IMR-90 (cell line): ENCODE measurements at regions not wholly inside any gene's neighbourhood (a gene's known extent, or its start where the extent isn't known, plus 50 kb on each side); places are given as distances from the start of the nearest gene placed in this dataset.

ENCODE experiments used
- ATAC-seq: fragments of 200-7000 bp; cut with Tn5 transposase; 2 replicates; pipeline ENCODE4 v1.9.1; 2020; ENCODE audit warnings: low read depth, mild to moderate bottlenecking, moderate library complexity
- BruUV-seq: library from RNA; stranded (reverse); fragments of 400-500 nt; replicated peaks from 2 replicates; lab custom pipeline; 2021; lab: Mats Ljungman, UMichigan
- CTCF ChIA-PET: fragments of 300-600 bp; formaldehyde crosslinking; extraction: SDS; loops from one replicate; lab custom pipeline; 2021; ENCODE audit warnings: antibody characterized with exemption; lab: Yijun Ruan, JAX
- POLR2A ChIA-PET: fragments of 300-600 bp; sonication (Branson Sonifier 250); formaldehyde crosslinking; loops from one replicate; lab custom pipeline; 2022; ENCODE audit warnings: antibody characterized with exemption; ENCODE audit not compliant: unreplicated experiment; lab: Charles Lee
- DNase-seq: peaks from one replicate; pipeline ENCODE4 v3.0.0; 2013
- H2AFZ ChIP-seq: replicated peaks from 2 replicates; pipeline ENCODE3; 2013; ENCODE audit warnings: low read length, mild to moderate bottlenecking; ENCODE audit not compliant: poor library complexity
- H2AK5ac ChIP-seq: 2 replicates; pipeline ENCODE4 v1.6.1; 2013; ENCODE audit warnings: low read depth, low read length, inconsistent platforms
- H2AK9ac ChIP-seq: replicated peaks from 2 replicates; pipeline ENCODE3; 2013; ENCODE audit warnings: mild to moderate bottlenecking, low read depth, low read length, moderate library complexity; ENCODE audit not compliant: poor library complexity
- H2BK120ac ChIP-seq: 2 replicates; pipeline ENCODE4 v1.6.1; 2013; ENCODE audit warnings: low read depth, low read length, inconsistent platforms
- H2BK15ac ChIP-seq: 3 replicates; pipeline ENCODE4 v1.6.1; 2013; ENCODE audit warnings: low read depth, low read length, inconsistent platforms
- H2BK20ac ChIP-seq: 2 replicates; pipeline ENCODE4 v1.6.1; 2013; ENCODE audit warnings: low read depth, mild to moderate bottlenecking, inconsistent platforms, low read length, moderate library complexity
- H2BK5ac ChIP-seq: 2 replicates; pipeline ENCODE4 v1.6.1; 2013; ENCODE audit warnings: mild to moderate bottlenecking, low read depth, low read length, inconsistent platforms; ENCODE audit not compliant: poor library complexity, severe bottlenecking
- H3K14ac ChIP-seq: replicated peaks from 2 replicates; pipeline ENCODE4 v1.6.1; 2013; ENCODE audit warnings: low read depth, low read length, inconsistent platforms
- H3K18ac ChIP-seq: 2 replicates; pipeline ENCODE4 v1.6.1; 2013; ENCODE audit warnings: low read depth, low read length, control low read depth
- H3K23ac ChIP-seq: 2 replicates; pipeline ENCODE4 v1.6.1; 2013; ENCODE audit warnings: low read depth, low read length, inconsistent platforms
- H3K27ac ChIP-seq: 2 replicates; pipeline ENCODE4 v1.5.1; 2013; ENCODE audit warnings: mild to moderate bottlenecking, control low read depth, low read length; ENCODE audit not compliant: insufficient read depth
- H3K27me3 ChIP-seq: 2 replicates; pipeline ENCODE4 v1.6.1; 2013; ENCODE audit warnings: low read length; ENCODE audit not compliant: control insufficient read depth, insufficient read depth
- H3K36me3 ChIP-seq: 2 replicates; pipeline ENCODE4 v1.6.1; 2013; ENCODE audit warnings: low read length, mixed read lengths; ENCODE audit not compliant: control insufficient read depth, insufficient read depth
- H3K4ac ChIP-seq: 2 replicates; pipeline ENCODE4 v1.6.1; 2013; ENCODE audit warnings: low read depth, low read length, inconsistent platforms
- H3K4me1 ChIP-seq: 2 replicates; pipeline ENCODE4 v1.6.1; 2013; ENCODE audit warnings: low read length, mixed read lengths; ENCODE audit not compliant: control insufficient read depth, insufficient read depth
- H3K4me2 ChIP-seq: 2 replicates; pipeline ENCODE4 v1.6.1; 2013; ENCODE audit warnings: low read depth, mild to moderate bottlenecking, control low read depth, low read length, moderate library complexity
- H3K4me3 ChIP-seq: 2 replicates; pipeline ENCODE4 v1.5.1; 2013; ENCODE audit warnings: low read depth, mild to moderate bottlenecking, control low read depth, low read length, moderate library complexity; ENCODE audit not compliant: insufficient read depth
- H3K56ac ChIP-seq: 2 replicates; pipeline ENCODE4 v1.6.1; 2013; ENCODE audit warnings: low read length, inconsistent platforms; ENCODE audit not compliant: insufficient read depth; ENCODE audit errors: extremely low read depth
- H3K79me1 ChIP-seq, 2 experiments: 2 replicates each; pipeline ENCODE4 v1.6.1; 2013; ENCODE audit warnings: low read length in 2 of 2, inconsistent platforms in 1 of 2, low read depth in 1 of 2
- H3K9ac ChIP-seq: 2 replicates; pipeline ENCODE4 v1.6.1; 2013; ENCODE audit warnings: low read depth, low read length, control low read depth
- H3K9me1 ChIP-seq: 2 replicates; pipeline ENCODE4 v1.6.1; 2013; ENCODE audit warnings: low read length, inconsistent platforms; ENCODE audit not compliant: insufficient read depth
- H3K9me3 ChIP-seq: 2 replicates; pipeline ENCODE4 v1.6.1; 2013; ENCODE audit warnings: low read length; ENCODE audit not compliant: control insufficient read depth, insufficient read depth
- H4K20me1 ChIP-seq: 2 replicates; pipeline ENCODE4 v1.6.1; 2013; ENCODE audit warnings: low read length, inconsistent platforms; ENCODE audit not compliant: insufficient read depth
- H4K5ac ChIP-seq: 2 replicates; pipeline ENCODE4 v1.6.1; 2013; ENCODE audit warnings: mild to moderate bottlenecking, low read depth, low read length, control low read depth
- H4K8ac ChIP-seq, 2 experiments: 2 replicates each; pipeline ENCODE4 v1.6.1; 2013; ENCODE audit warnings: low read depth in 2 of 2, low read length in 2 of 2, control low read depth in 1 of 2, inconsistent platforms in 1 of 2
- H4K91ac ChIP-seq: 2 replicates; pipeline ENCODE4 v1.6.1; 2013; ENCODE audit warnings: low read depth, low read length, inconsistent platforms; ENCODE audit not compliant: insufficient read depth
- BHLHE40 ChIP-seq: fragments of 150-350 bp; IDR thresholded peaks from 2 replicates; pipeline ENCODE4 v1.6.1; 2016; ENCODE audit warnings: mild to moderate bottlenecking, low read depth, low read length
- CEBPB ChIP-seq: IDR thresholded peaks from 2 replicates; pipeline ENCODE4 v1.6.1; 2012; ENCODE audit warnings: low read depth, low read length, improper control_type of control experiment
- CHD1 ChIP-seq: IDR thresholded peaks from 2 replicates; pipeline ENCODE4 v1.6.1; 2012; ENCODE audit warnings: low read depth, low read length, improper control_type of control experiment
- FOS ChIP-seq: fragments of 150-350 bp; IDR thresholded peaks from 2 replicates; pipeline ENCODE4 v1.6.1; 2016; ENCODE audit warnings: low read depth, low read length
- MAFK ChIP-seq: IDR thresholded peaks from 2 replicates; pipeline ENCODE4 v1.6.1; 2012; ENCODE audit warnings: low read depth, low read length, improper control_type of control experiment
- MAZ ChIP-seq: IDR thresholded peaks from 2 replicates; pipeline ENCODE4 v1.6.1; 2012; ENCODE audit warnings: low read depth, mild to moderate bottlenecking, low read length, improper control_type of control experiment, moderate library complexity, borderline replicate concordance
- MXI1 ChIP-seq: IDR thresholded peaks from 2 replicates; pipeline ENCODE4 v1.6.1; 2012; ENCODE audit warnings: low read depth, mild to moderate bottlenecking, low read length, moderate library complexity, borderline replicate concordance
- NFE2L2 ChIP-seq: fragments of 150-350 bp; IDR thresholded peaks from 2 replicates; pipeline ENCODE4 v1.6.1; 2016; ENCODE audit warnings: low read depth, mild to moderate bottlenecking, low read length
- POLR2A ChIP-seq: IDR thresholded peaks from 2 replicates; pipeline ENCODE4 v1.6.1; 2012; ENCODE audit warnings: mild to moderate bottlenecking, low read depth, low read length
- RAD21 ChIP-seq: IDR thresholded peaks from 2 replicates; pipeline ENCODE4 v1.6.1; 2012; ENCODE audit warnings: low read length, improper control_type of control experiment
- RCOR1 ChIP-seq: IDR thresholded peaks from 2 replicates; pipeline ENCODE4 v1.6.1; 2012; ENCODE audit warnings: mild to moderate bottlenecking, low read length, improper control_type of control experiment; ENCODE audit not compliant: insufficient replicate concordance
- RFX5 ChIP-seq: IDR thresholded peaks from 2 replicates; pipeline ENCODE4 v1.8.0; 2012; ENCODE audit warnings: low read depth, mild to moderate bottlenecking, low read length, moderate library complexity
- SMC3 ChIP-seq: fragments of 150-350 bp; IDR thresholded peaks from 2 replicates; pipeline ENCODE4 v1.6.1; 2016; ENCODE audit warnings: low read depth, mild to moderate bottlenecking, antibody characterized with exemption, low read length, moderate library complexity
- WGBS, 2 experiments: methylation state at CpG; one replicate each; pipeline versions ENCODE4 v1.1.5 to v1.1.7; 2013; ENCODE audit warnings: missing lambda C conversion rate in 2 of 2; ENCODE audit not compliant: insufficient read length in 1 of 2; ENCODE audit errors: extremely low coverage in 2 of 2; 5-methylcytosine and 5-hydroxymethylcytosine counted together
- dilution Hi-C: fragments of 300-500 bp; cut with HindIII; formaldehyde crosslinking; loops from one replicate; pipeline ENCODE4 v1.14.3; 2018; ENCODE audit warnings: low sequenced_read_pairs; ENCODE audit not compliant: unreplicated experiment
- in situ Hi-C: fragments of 300-500 bp; cut with MboI; formaldehyde crosslinking; loops from 3 replicates; pipeline ENCODE4 v1.14.3; 2019; ENCODE audit warnings: low sequenced_read_pairs, inconsistent platforms, mixed read lengths
- intact Hi-C: fragments of 100-400 bp; cut with micrococcal nuclease; formaldehyde crosslinking; loops from 2 replicates; pipeline ENCODE4 v1.10.0; 2022
- TF ChIP-seq, protein P1 (sequence below): fragments of 150-350 bp; IDR thresholded peaks from 2 replicates; pipeline ENCODE4 v1.6.1; 2017; ENCODE audit warnings: mild to moderate bottlenecking, antibody characterized with exemption, low read length, low read depth
- TF ChIP-seq, protein P2 (sequence below): conservative IDR thresholded peaks from 2 replicates; pipeline ENCODE4 v1.5.1; 2012; ENCODE audit warnings: mild to moderate bottlenecking, low read depth, low read length, improper control_type of control experiment
- TF ChIP-seq, protein P3 (sequence below): fragments of 150-350 bp; IDR thresholded peaks from 2 replicates; pipeline ENCODE4 v1.6.1; 2016; ENCODE audit warnings: low read depth, mild to moderate bottlenecking, low read length, moderate library complexity, borderline replicate concordance

DNA sequence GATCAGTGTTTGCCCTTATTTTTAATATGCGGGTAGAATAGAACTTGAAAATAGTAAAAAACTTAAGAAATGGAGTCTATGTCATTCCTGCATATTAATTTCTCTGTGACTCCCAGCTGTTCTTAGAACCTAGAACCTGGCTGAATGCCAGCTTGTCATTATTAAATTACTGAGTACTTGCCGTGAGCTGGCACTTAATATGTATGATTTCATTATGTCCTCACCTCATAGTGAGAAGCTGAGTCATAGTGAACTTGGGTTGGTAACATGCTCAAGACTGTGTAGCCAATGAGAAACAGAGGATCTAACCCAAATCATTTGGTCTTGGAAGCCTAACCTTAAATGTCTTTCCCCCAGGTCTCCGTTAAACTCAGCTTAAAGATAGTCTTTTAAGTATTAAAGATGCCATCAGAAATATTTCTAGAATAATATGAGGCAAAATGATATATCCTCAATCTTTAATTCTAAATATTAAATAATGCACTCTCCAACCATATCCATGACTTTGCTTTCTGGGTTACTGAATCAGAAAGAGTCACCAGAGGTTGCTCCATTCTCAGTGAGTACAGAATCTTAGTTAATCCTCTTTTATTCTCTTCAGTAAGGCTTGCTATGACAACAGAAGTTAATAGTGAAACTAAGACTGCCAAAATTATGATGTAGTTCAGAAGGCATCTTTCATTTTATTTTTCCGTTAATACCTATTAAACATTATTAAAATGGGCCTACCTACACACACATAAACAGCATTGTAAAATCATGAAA lies 58.6 kb upstream of the TLL1 start:
- Histone ChIP-seq H2BK5ac (no peak overlapping the region), H3K56ac (no peak overlapping the region), H2BK20ac (no peak overlapping the region), H4K91ac (no peak overlapping the region), H2AK5ac (no peak overlapping the region), H3K27me3 (no peaks in the 10 kb centered on the region), H3K4me3 (no peak overlapping the region), H2AFZ (no peak overlapping the region), H3K9ac (no peak overlapping the region), H3K4me1 (no peaks in the 10 kb centered on the region), H2BK15ac (no peak overlapping the region), H3K14ac (no peak overlapping the region), H4K5ac (no peak overlapping the region), H3K23ac (no peak overlapping the region), H2BK120ac (no peak overlapping the region), H3K4me2 (no peak overlapping the region), H2AK9ac (no peak overlapping the region), H3K79me1 (no peaks in the 10 kb centered on the region), H3K27ac (no peak overlapping the region), H3K36me3 (no peaks in the 10 kb centered on the region), H4K8ac (no peak overlapping the region), H3K4ac (no peak overlapping the region), H3K9me1 (no peaks in the 10 kb centered on the region), H3K9me3 (peaks cover 1% of the 10 kb centered on the region; the same call in 1 of the 2 replicates), H4K20me1 (no peaks in the 10 kb centered on the region), H3K18ac (no peak overlapping the region)
- dilution Hi-C loops, result no loop called here
- intact Hi-C loops, result no loop called here
- ATAC-seq (no peak), DNase-seq (no peak)
- WGBS, 2 experiments, result no CpG with 5 or more reads among the region's 4 CpGs
- ChIA-PET POLR2A (no interaction called here), CTCF (no interaction called here)
- TF ChIP-seq CEBPB, result no peak
- TF ChIP-seq MAZ, result no peak
- TF ChIP-seq RFX5, result no peak
- TF ChIP-seq, protein P1, sequence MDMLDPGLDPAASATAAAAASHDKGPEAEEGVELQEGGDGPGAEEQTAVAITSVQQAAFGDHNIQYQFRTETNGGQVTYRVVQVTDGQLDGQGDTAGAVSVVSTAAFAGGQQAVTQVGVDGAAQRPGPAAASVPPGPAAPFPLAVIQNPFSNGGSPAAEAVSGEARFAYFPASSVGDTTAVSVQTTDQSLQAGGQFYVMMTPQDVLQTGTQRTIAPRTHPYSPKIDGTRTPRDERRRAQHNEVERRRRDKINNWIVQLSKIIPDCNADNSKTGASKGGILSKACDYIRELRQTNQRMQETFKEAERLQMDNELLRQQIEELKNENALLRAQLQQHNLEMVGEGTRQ, result no peak
- no peak for TF ChIP-seq CHD1
- no peak for TF ChIP-seq SMC3
- TF ChIP-seq MAFK, result no peak
- TF ChIP-seq NFE2L2, result no peak
- no peak for TF ChIP-seq MXI1
- TF ChIP-seq FOS, result no peak
- no peak for TF ChIP-seq POLR2A
- TF ChIP-seq, protein P2, sequence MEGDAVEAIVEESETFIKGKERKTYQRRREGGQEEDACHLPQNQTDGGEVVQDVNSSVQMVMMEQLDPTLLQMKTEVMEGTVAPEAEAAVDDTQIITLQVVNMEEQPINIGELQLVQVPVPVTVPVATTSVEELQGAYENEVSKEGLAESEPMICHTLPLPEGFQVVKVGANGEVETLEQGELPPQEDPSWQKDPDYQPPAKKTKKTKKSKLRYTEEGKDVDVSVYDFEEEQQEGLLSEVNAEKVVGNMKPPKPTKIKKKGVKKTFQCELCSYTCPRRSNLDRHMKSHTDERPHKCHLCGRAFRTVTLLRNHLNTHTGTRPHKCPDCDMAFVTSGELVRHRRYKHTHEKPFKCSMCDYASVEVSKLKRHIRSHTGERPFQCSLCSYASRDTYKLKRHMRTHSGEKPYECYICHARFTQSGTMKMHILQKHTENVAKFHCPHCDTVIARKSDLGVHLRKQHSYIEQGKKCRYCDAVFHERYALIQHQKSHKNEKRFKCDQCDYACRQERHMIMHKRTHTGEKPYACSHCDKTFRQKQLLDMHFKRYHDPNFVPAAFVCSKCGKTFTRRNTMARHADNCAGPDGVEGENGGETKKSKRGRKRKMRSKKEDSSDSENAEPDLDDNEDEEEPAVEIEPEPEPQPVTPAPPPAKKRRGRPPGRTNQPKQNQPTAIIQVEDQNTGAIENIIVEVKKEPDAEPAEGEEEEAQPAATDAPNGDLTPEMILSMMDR, result no peak
- TF ChIP-seq RAD21, result no peak
- TF ChIP-seq, protein P3, sequence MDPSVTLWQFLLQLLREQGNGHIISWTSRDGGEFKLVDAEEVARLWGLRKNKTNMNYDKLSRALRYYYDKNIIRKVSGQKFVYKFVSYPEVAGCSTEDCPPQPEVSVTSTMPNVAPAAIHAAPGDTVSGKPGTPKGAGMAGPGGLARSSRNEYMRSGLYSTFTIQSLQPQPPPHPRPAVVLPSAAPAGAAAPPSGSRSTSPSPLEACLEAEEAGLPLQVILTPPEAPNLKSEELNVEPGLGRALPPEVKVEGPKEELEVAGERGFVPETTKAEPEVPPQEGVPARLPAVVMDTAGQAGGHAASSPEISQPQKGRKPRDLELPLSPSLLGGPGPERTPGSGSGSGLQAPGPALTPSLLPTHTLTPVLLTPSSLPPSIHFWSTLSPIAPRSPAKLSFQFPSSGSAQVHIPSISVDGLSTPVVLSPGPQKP, result no peak
- TF ChIP-seq BHLHE40, result no peak
- no peak for TF ChIP-seq RCOR1
- in situ Hi-C loops, result no loop called here
- BruUV-seq, result no TSS peak
